ENCODE measurements at regions not wholly inside any gene's neighbourhood (a gene's known extent, or its start where the extent isn't known, plus 50 kb on each side); places are given as distances from the start of the nearest gene placed in this dataset.

GRCh38 chr4:129966175-129966574, 870.2 kb downstream of the C4orf33 start:
- Histone ChIP-seq H3K4me3 (no peak overlapping the region), H3K36me3 (no peaks in the 10 kb centered on the region), H3K9me3 (no peaks in the 10 kb centered on the region), H3K27ac (no peak overlapping the region), H3K27me3 (replicated peaks; ENCODE audit: insufficient read depth) (no peaks in the 10 kb centered on the region), H3K4me1 (replicated peaks) (no peaks in the 10 kb centered on the region)
- TF ChIP-seq, protein P1, sequence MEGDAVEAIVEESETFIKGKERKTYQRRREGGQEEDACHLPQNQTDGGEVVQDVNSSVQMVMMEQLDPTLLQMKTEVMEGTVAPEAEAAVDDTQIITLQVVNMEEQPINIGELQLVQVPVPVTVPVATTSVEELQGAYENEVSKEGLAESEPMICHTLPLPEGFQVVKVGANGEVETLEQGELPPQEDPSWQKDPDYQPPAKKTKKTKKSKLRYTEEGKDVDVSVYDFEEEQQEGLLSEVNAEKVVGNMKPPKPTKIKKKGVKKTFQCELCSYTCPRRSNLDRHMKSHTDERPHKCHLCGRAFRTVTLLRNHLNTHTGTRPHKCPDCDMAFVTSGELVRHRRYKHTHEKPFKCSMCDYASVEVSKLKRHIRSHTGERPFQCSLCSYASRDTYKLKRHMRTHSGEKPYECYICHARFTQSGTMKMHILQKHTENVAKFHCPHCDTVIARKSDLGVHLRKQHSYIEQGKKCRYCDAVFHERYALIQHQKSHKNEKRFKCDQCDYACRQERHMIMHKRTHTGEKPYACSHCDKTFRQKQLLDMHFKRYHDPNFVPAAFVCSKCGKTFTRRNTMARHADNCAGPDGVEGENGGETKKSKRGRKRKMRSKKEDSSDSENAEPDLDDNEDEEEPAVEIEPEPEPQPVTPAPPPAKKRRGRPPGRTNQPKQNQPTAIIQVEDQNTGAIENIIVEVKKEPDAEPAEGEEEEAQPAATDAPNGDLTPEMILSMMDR (IDR thresholded peaks at IDR 0.05), result no peak
- no peak for TF ChIP-seq POLR2AphosphoS5 (IDR thresholded peaks at IDR 0.05)
- no peak for TF ChIP-seq POLR2A (IDR thresholded peaks at IDR 0.05)
- no peak for DNase-seq (ENCODE audit: low spot score)
- 76% methylated on average over 2 of the region's 2 CpGs for WGBS
- intact Hi-C loops (cut with DNase I), result no loop called here

DNA sequence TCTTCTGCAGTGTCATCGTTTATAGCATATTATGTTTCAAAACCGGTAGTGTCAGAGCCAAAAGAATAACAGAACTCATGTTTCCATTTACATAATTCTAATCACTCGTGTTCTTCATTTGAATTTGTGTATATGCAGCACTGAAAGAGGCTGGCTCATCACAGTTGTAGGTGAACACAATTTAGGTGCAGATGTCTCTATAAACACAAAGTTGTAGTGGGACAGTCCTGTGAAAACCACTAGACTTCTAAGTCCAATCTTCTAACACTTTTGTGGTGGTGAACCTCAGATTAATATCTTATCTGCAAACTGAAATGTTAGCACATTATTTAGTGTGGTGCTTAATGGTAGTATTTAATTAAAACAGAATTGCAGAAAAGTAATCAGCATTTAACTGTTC, 872.4 kb downstream of the C4orf33 start:
- Histone ChIP-seq H3K4me1 (replicated peaks) (no peaks in the 10 kb centered on the region), H3K36me3 (no peaks in the 10 kb centered on the region), H3K9me3 (no peaks in the 10 kb centered on the region), H3K27me3 (replicated peaks; ENCODE audit: insufficient read depth) (no peaks in the 10 kb centered on the region), H3K4me3 (no peak overlapping the region), H3K27ac (no peak overlapping the region)
- 69% methylated on average over 3 of the region's 3 CpGs for WGBS
- no peak for DNase-seq (ENCODE audit: low spot score)
- intact Hi-C loops (cut with DNase I), result no loop called here
- TF ChIP-seq POLR2A (IDR thresholded peaks at IDR 0.05) (no peak), POLR2AphosphoS5 (IDR thresholded peaks at IDR 0.05) (no peak)
- TF ChIP-seq, protein P1 (IDR thresholded peaks at IDR 0.05), result no peak

DNA sequence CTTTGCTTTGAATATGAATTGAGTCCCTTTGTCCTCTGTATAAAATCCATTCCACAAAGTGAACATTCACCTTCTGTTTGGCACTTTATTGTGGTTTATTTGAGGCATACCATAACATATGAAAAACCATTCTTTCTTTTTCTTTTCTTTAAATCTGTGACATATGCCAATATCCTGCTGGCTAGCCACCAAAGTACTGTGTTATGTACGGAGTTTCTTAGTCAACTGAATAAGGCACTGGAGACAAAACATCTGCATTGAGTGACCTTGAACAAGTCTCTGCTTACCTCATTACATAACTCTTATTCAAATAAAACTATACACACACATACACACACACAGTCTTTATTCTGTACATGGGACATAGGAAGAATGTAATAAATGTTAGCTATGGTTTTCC, 872.8 kb downstream of the C4orf33 start:
- intact Hi-C loops (cut with DNase I), result no loop called here
- no peaks in the 10 kb centered on the region for H3K4me1 ChIP-seq (replicated peaks)
- TF ChIP-seq POLR2A (IDR thresholded peaks at IDR 0.05) (no peak), POLR2AphosphoS5 (IDR thresholded peaks at IDR 0.05) (no peak)
- TF ChIP-seq, protein P1 (IDR thresholded peaks at IDR 0.05), result no peak
- no peaks in the 10 kb centered on the region for H3K36me3 ChIP-seq
- no peak overlapping the region for H3K4me3 ChIP-seq
- no peaks in the 10 kb centered on the region for H3K9me3 ChIP-seq
- H3K27me3 ChIP-seq (replicated peaks; ENCODE audit: insufficient read depth), result no peaks in the 10 kb centered on the region
- no peak overlapping the region for H3K27ac ChIP-seq
- no peak for DNase-seq (ENCODE audit: low spot score)
- 54% methylated on average over 1 of the region's 1 CpG for WGBS

DNA sequence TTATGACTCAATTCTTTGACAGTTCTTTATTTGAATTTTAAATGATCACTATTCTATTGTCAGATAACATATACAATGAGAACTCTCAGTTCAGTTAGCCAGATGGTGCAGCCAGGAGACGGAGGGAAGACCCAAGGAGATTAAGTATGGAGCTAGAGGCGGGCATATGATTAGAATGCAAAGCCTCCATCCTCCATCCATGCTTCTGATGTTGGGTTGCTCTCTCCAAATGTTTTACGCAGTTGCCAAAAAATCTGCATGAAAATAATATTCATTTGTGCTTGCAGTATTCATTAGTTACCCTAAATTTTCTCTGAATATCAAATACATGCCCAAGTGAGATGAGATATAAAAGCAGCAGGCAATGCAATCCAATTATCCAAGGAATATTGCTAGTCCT, 874.8 kb downstream of the C4orf33 start:
- no peaks in the 10 kb centered on the region for H3K36me3 ChIP-seq
- no peaks in the 10 kb centered on the region for H3K9me3 ChIP-seq
- no peaks in the 10 kb centered on the region for H3K27me3 ChIP-seq (replicated peaks; ENCODE audit: insufficient read depth)
- intact Hi-C loops (cut with DNase I), result no loop called here
- TF ChIP-seq POLR2A (IDR thresholded peaks at IDR 0.05) (no peak), POLR2AphosphoS5 (IDR thresholded peaks at IDR 0.05) (no peak)
- TF ChIP-seq, protein P1 (IDR thresholded peaks at IDR 0.05), result no peak
- no peak for DNase-seq (ENCODE audit: low spot score)
- H3K4me1 ChIP-seq (replicated peaks), result no peaks in the 10 kb centered on the region
- no peak overlapping the region for H3K4me3 ChIP-seq
- 88% methylated on average over 3 of the region's 3 CpGs for WGBS
- no peak overlapping the region for H3K27ac ChIP-seq

GRCh38 chr4:129971419-129971818, 875.5 kb downstream of the C4orf33 start:
- intact Hi-C loops (cut with DNase I), result no loop called here
- TF ChIP-seq POLR2AphosphoS5 (IDR thresholded peaks at IDR 0.05) (no peak), POLR2A (IDR thresholded peaks at IDR 0.05) (no peak)
- TF ChIP-seq, protein P1 (IDR thresholded peaks at IDR 0.05), result no peak
- H3K27ac ChIP-seq, result no peak overlapping the region
- no peak overlapping the region for H3K4me3 ChIP-seq
- DNase-seq (ENCODE audit: low spot score), result no peak
- H3K36me3 ChIP-seq, result no peaks in the 10 kb centered on the region
- no peaks in the 10 kb centered on the region for H3K9me3 ChIP-seq
- H3K4me1 ChIP-seq (replicated peaks), result no peaks in the 10 kb centered on the region
- H3K27me3 ChIP-seq (replicated peaks; ENCODE audit: insufficient read depth), result no peaks in the 10 kb centered on the region
